ENCODE measurements at regions not wholly inside any gene's neighbourhood (a gene's known extent, or its start where the extent isn't known, plus 50 kb on each side); places are given as distances from the start of the nearest gene placed in this dataset.

DNA sequence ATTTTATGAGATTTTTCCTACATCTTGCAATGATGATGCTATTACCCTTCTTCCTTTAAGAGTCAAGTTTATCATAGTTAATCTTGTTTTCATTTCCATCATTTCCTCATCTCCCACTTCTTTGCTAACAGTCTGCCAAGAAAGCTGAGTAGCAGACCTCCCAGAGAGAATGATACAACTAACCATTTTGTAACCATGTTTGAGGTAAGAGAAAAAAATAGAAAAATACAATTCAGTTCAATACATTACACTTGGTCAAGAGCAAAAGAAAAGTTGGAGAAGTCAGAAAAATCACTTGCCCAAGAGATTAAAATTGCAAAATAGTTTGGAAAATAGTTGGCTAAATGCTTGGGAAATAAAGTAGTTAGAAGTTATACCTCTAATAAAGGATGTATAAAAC lies 154.4 kb downstream of the ABCA8 start:
- TF ChIP-seq POLR2A (IDR thresholded peaks at IDR 0.05): no peak
- TF ChIP-seq CTCF (IDR thresholded peaks at IDR 0.05): no peak
